Nucleus accumbens (tissue), 56 donors: ENCODE measurements at regions not wholly inside any gene's neighbourhood (a gene's known extent, or its start where the extent isn't known, plus 50 kb on each side); places are given as distances from the start of the nearest gene placed in this dataset.
A peak's percentile ranks its signal among the peaks of the same experiment; 100 is the strongest.
"Not testable (repeated sequence)": the region's sequence is repeated elsewhere in the genome, so short reads cannot be mapped to it uniquely, and the experiment has no call there.

Source experiments
- DNase-seq, 56 donors: peaks; one replicate each; lab custom pipeline; 2025; lab: John Stamatoyannopoulos, UW

DNA sequence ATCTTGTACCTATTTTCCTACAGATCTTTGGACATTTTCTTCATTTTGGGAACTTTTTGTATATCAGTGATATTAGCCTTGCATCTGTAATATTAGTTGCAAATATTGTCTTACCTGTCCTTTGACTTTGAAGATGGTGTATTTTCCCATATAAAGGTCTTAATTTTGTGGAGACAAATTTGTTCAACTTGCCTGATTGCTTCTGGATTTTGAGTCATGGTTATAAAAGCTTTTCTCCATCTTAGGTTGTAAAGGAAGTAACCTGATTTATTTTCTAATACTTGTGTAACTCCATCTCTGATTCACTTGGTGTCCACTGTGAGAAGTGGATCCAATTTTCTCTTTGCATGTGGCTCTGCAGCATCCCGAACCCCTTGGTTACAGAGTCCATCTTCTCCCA, 97.7 kb upstream of the OTOS start:
- no peak for DNase-seq

DNA sequence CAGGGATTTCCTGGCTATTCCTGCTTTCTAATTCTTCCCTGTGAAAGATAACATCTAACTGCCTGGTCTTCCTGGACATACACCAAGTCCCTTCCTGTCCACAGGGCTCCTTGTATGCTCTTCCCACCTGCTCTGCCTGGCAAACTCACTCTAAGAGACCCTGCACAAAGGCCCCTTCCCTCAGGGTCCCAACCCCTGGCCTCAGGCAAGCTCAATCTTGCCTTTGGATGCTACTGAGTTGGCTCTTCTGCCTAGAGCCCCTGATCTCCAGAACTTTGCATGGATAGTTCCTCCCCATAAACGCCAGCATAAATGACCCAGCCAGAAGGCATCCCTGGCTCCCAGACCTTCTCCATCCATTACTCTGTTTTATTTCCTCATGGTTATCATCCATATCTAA, 98.3 kb upstream of the OTOS start:
- no peak for DNase-seq

DNA sequence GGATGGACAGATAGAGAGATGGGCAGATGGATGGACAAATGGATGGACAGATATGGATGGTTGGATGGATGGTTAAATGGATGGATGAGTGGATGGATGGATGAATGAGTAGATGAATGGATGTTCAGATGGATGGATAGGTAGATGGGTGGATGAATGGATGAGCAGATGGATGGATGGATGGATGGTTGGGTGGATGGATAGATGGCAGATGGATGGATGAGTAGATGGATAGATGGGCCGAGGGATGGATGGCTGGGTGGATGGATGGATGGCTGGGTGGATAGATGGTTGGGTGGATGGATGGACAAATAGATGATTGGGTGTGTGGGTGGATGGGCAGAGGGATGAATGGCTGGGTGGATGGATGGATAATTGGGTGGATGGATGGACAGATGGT, 98.9 kb upstream of the OTOS start:
- DNase-seq = no peak

DNA sequence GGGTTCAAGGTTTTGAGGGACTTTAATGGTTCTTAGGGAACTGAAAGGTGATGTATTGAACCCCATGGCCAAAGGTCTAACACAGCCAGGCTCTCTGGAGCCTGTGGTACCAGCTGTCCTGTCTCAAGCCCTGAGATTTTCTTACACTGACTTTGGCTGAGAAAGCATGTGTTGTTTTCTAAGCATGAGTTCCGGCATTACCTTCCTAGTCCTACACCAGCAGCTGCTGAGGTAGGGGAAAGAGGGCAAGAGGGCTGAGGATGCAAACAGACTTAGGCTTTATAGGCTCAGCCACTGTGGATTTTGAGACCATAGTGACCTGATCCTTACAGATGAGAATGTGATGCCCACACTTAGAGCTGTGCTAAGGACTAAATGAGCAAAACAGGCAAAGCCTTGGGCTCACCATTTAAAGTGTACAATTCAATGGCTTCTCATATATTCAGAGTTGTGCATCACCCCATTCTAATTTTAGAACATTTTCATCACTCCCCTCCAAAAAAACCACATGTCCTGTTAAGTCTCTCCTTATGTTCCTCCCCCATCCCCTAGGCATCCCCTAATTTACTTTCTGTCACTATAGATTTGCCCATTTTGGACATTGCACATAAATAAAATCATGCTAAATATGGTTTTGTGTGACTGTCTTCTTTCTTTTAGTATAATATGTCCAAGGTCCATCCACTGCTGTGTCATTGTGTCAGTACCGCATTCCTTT, 99.7 kb upstream of the OTOS start:
- DNase-seq = no peak

DNA sequence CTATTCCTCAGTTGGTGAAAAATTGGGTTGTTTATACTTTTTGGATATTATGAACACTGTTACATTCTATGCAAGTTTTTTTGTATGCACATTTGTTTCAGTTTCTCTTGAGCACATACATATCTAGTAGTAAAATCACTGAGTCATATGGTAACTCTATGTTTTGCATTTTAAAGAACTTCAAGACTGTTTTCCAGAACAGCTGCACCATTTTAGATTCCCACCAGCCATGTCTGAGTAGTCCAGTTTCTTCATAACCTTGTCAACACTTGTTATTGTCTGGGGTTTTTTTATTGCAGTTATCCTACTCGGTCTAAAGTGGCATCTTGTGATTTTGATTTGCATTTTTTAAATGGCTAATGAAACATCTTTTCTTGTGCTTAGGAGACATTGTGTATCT, 100.3 kb upstream of the OTOS start:
- DNase-seq = no peak

DNA sequence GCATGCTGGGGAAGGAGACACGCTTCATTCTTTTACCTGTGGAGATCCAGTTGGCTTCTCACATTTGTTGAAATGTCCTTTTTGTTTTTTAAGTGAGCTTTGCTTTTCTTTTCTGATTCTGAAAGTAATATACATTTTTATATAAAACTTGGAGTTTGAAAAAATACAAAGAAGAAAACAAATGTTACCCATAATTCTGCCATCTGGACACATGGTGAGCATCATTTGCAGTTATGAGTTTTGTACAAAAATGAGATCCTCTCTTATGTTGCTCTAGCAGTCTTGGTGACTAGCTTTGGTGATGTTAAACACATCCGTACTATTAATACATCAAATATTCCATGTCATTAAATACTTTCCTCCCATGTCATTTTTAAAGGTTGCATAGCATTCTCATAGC, 101.1 kb upstream of the OTOS start:
- DNase-seq = no peak

DNA sequence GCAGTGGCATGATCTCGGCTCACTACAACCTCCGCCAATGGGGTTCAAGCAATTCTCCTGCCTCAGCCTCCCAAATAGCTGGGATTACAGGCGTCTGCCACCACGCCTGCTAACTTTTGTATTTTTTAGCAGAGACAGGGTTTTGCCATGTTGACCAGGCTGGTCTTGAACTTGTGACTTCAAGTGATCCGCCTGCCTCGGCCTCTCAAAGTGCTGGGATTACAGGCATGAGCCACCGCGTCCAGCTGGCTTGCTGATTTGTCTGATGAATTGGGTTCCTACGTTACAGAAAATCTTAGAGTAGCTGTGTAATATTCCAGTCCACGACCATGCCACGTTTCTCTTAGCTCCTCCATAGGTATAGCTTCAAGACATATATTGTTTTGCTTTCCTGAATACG, 102.6 kb upstream of the OTOS start:
- not testable (repeated sequence) for DNase-seq

DNA sequence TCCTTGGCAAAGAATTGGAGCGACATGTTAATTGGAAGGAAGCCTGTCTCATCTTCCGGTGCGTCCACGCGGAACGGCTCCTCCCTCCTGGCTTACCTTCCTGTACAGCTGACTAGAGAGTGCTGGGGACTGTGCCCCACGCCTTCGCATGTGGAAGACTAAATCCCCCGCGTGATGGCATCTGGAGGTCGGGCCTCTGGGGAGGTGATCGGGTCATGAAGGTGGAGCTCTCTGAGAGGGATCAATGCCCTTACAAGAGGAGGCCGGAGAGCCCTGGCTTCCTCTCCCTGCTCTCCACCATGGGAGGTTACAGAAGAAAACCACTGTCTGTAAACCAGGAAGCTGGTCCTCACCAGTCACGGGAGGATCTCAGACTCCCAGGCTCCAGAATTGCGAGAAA, 104.1 kb upstream of the OTOS start:
- no peak for DNase-seq

DNA sequence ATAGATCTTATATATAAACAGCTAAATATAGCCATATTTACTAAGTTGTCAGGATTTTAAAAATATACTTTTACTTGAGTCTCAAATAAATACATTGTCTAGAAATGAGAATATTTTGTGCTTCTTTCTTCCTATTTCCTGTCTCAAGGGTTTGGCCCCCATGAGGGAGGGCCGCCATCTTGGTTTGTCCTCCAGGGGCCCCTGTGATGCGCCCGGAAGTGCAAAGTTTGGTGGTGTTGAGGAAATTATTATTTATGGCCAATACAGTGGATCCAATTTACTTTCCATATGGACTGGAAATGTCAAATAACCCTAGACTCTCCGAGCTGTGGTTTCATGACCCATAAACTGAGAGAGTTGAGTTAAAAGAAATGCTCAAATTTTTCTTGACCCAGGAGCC, 104.7 kb upstream of the OTOS start:
- DNase-seq = no peak

DNA sequence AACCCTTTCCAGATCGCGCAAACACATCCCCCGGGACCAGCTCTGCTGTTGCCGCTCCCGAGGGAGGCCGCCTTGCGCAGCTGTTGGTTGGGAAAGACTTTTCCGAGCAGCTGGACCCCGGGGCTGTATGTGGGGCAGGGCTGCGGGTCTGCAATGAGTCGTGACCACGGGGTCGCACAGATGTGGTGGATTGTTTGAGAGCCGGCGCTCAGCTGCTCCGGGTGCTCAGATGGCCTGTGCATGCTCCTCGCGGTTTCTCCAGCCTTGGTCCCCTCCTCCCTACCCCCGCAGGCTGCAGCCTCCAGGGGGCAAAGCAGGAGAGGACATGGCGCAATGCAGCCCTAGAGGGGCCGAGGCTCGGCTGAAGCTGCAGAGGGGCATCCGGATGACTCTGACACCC, 105.2 kb upstream of the OTOS start:
- DNase-seq = no peak

DNA sequence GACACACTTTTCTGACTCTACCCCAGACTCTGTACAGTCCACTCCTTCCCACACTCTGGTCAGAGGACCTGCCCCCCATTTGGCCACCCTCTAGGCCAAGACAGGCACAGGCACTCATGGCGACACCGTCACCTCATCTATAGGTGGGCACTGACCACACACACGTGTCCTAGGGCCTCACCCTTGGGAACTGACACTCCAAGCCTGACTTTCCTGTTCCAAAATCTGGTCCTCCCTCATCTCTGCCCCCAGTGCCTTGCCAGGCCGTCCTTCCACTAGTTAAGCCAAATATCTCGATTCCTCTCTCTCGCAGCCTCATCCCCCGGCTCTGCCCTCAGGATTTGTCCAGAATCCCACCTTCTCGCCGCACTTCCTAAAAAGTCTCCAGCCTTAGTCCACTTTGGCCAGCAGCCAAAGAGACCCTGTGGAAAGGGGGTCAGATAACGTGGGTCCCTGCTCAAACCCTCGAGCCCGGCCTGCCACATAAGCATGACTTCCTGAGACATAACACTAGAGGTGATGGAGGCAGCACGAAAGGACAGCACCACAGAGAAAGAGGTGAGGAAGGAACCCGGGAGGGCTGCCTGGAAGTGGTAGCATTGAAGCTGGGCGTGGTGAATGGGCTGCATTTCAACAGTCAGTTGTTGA, 105.8 kb upstream of the OTOS start:
- no peak for DNase-seq

DNA sequence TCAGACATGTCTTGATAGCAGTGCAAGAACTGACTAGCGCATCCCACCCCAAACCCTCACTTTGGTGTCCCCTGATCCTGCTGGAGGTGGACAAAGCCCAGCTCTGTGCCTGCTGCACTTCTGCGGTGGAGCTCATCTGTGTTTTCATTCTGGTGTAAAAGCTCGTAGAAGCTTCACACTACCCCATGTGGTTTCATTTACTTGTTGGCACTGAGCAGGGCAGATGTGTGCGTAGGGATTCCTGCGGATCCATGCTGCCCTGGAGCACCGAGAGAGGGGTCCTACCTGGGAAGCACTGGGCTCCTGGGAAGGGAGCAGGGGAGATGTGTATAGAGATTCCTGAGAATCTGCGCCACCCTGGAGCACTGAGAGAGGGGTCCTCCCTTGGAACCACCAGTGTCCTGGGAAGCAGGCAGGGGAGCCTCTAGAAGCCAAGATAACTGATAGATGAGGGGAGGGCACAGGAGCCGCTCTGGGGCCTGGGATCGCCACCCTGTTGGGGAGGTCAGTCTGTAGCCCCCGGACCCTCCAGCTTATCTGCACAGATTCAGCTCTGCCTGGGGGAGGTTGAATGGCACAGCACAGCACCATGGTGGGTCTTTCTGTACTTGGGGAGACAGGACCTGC, 106.9 kb upstream of the OTOS start:
- no peak for DNase-seq

DNA sequence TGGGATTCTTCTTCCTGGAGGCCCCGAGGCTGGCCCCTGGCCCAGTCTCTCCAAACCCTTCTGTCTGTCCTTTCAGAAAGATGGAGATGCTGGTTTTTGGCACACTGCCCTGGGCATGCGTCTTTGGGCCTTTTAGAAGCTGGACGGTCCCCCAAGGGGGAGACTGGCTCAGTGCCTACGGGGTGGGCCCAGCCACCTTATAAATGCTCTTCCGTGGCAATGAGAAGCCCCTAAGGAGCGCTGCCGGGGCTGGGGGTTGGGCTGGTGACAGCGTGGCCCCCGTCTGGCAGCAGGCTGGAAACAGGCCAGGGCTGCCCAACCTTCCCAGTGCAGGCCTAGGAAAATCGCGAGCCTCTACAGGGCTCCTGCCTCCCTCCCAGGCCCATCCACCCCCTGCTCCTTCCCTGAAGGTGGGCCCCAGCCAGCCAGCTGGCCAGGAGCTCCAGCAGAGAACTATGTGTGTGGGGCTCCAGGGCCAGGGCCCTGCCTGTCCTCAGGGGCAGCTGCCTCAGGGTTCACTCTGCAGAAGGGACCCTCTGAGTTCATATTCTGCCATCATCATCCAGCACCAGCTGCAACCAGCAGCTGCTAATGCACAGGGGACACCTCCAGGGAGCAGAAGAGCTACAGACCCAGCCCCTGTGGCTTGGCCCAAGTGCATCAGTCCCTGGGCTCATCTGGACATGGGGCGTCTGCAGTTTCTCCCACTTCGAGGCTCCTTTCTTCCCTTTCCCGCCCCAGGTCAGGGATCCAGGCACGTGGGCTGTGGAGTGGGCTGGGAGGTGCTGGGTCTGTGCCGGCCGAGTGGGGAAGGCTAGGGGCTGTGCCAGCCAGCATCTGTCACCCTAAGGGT, 107.6 kb upstream of the OTOS start:
- peak in 4 of 56 donors; percentile 23 to 37 (median 25) for DNase-seq

DNA sequence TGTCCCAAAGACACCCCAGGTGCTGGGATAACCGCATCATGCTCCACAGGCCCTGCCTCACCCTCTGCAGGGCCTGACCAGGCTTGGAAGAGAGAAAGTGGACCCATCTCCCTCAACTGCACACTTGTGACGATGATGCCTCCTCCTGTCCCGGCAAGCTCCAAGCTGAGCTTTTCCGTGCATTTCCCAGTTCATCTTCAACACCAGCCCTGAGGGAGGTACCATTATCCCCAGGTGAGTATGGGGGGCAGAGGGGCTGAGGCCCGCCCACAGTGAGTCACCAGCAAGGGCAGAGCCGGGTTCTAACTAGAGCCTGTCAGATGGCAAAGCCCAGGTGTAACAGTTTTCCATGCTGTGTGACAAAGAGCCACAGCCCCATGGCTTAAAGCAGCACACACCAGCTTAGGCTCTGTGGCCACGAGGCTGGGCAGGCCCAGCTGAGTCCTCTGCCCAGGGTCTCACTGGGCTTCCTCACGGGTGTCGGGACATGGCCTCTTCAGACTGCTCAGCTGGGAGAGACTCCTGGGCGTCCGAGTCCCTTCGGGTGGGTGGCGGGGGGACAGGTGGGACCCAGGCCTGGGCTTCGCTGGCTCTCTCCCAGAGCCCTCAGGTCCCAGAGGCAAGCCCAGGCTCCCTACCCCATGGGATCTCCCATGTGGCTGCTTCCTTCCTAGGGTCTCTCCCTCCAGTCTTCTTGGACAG, 108.4 kb upstream of the OTOS start:
- DNase-seq = no peak

DNA sequence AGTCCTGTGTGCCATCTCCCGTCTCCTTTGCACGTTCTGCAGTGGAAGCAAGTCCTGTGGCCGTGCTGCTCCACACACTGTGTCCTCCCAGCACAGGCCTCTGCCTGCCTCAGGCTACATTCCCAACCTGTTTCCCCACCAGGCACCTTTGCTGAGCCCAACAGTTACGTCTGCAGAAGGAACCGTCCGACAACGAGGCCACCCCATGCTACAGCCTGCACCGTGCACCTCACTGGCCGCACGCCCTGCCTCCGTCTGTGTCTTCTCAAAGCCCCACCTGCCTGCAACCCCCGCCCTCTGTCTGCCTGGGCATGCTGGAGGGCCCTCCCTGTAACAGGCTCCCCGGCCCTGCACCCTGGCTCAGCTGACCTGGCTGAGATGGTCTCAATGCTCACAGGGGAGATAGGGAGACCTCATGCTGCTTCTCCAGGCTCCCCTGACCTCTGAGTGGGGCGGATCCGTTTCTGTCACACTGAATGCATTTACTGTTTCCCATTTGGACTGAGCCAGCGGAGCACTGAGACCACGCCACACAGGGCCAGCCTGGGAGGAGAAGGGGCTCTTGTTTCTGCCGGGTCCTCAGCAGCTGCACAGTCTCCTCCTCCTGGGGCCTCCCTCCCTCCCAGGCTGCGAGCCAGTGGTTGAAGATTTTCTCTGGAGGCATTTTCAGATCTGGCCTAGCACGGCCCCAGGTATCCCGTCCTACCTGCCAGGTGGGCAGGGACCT, 109.1 kb upstream of the OTOS start:
- DNase-seq = peak in 42 of 56 donors; percentile 26 to 80 (median 56)

DNA sequence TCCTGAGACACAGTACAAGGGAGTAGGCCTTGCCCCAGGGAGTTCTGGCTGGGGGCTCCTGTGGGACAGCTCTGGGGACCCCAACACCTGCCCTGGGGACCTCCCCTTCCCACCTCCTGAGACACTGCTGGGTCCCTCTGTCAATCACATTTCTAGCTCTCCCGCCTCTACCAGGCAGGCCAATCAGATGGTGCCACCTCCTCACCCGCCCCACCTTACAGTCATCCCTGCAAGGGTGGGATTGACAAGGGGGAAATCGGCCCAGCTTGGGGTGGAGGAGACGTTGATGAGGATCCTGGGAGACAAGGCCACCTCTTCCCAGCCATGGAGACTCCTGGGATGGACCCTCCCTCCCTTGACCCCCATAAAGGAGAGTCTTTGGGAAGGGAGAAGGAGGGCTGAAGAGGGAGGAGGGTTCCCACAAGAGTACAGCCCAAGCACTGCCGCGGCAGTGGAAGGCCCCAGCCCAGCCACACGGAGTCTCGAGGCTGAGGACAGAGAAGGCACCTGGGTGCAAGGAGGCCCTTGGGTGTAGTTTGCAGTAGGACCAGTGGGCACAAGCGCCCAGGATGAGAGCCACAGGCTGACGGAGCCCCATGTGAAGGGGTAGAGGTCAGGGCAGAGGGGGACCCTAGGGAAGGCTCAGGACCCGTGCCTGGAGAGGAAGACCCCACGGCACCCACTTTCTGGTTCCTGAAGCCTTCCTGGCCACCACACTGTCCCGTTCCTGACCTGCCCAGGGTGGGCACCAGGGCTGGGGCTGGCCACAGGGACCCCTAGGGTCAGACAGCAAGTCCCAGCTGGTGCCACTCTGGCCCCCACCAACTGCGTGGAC, 109.9 kb upstream of the OTOS start:
- no peak for DNase-seq

DNA sequence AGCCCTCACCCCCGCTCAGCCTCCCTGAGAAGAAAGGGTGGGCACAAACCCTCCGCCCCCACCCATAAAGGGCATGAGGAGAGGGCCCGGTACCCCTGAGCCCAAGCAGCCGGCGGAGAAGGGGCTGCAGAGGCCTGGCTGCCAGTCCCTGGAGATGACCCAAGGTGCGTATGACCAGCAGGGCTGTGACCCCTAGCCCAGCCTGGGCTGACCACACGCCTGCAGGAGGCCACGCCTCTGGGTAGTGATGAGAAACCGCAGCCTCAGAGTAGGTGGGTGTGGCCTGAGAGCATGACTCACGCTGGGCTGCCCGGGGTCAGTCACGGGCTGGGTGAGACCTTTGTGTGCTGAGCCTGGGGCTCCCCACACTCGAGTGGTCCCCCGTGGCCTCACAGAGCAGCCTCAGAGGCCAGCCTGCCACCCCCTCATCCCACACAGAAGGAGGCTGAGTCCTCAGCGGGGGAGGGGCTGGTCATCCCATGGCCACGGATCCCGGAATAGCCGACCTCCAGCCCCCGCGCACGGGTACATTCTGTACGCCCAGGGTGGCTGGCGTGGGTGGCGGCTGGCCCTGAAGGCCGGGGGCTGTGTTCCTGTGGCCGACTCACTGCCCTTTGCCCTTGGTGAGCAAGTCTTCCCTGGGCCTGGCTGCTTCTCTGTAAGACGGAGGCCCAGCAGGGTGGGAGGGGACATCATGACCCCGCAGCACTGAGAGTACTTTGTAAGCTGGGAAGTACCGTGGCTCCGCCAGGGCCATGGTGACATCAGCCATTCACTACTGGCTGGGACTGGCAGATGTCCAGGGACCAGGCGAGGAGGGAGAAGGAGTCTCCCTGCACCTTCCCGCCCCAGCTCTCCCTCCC, 110.8 kb upstream of the OTOS start:
- peak in 55 of 56 donors; percentile 42 to 98 (median 87) for DNase-seq

DNA sequence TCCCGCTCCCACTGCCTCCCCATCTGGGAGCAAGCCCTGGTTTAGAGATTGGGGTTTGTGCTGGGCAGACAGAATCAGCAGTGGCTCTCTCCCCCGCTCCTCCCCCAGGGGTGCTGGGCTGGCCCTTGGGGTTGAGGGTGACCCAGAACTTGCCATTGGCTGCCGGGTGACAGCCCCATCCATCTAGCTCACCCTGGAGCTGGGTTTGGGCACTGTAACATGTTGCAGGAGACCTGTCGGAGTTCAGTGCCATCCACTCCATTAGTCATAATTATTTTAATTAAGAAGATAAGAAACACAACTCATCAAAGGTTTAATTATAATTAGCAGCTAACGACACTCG, 111.4 kb upstream of the OTOS start:
- no peak for DNase-seq
